22Rv1 (cell line): ENCODE measurements at regions not wholly inside any gene's neighbourhood (a gene's known extent, or its start where the extent isn't known, plus 50 kb on each side); places are given as distances from the start of the nearest gene placed in this dataset.

Experiments
- ZFX ChIP-seq: fragments of 450-650 bp; IDR thresholded peaks from 2 replicates; pipeline ENCODE4 v1.6.1; 2017; ENCODE audit warnings: antibody characterized with exemption, borderline replicate concordance
- TF ChIP-seq, protein P1 (sequence below): fragments of 450-650 bp; IDR thresholded peaks from 2 replicates; pipeline ENCODE4 v1.5.1; 2017; ENCODE audit warnings: mild to moderate bottlenecking

DNA sequence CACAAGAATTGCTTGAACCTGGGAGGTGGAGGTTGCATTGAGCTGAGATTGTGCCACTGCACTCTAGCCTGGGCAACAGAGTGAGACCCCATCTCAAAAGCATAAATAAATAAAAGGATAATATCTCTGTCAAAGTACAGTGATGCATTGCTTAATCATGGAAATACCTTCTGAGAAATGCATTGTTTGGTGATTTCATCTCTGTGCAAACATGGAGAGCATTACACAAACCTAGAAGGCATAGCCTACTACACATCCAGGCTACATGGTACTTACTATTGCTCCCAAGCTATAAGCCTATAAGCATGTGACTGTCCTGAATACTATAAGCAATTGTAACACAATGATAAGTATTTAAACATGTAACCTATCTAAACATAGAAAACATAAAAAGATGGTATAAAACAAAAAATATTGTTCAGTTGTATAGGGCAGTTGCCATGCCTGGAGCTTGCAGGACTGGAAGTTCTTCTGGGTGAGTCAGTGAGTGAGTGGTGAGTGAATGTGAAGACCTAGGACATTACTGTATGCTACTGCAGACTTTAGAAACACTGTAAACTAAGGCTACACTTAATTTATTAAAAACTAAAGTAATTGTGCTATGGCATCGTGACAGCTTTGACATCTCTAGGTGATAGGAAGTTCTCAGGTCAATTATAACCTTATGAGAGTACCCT lies 93.6 kb upstream of the SNRPN start:
- no peak for TF ChIP-seq ZFX
- TF ChIP-seq, protein P1, sequence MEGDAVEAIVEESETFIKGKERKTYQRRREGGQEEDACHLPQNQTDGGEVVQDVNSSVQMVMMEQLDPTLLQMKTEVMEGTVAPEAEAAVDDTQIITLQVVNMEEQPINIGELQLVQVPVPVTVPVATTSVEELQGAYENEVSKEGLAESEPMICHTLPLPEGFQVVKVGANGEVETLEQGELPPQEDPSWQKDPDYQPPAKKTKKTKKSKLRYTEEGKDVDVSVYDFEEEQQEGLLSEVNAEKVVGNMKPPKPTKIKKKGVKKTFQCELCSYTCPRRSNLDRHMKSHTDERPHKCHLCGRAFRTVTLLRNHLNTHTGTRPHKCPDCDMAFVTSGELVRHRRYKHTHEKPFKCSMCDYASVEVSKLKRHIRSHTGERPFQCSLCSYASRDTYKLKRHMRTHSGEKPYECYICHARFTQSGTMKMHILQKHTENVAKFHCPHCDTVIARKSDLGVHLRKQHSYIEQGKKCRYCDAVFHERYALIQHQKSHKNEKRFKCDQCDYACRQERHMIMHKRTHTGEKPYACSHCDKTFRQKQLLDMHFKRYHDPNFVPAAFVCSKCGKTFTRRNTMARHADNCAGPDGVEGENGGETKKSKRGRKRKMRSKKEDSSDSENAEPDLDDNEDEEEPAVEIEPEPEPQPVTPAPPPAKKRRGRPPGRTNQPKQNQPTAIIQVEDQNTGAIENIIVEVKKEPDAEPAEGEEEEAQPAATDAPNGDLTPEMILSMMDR: no peak
